ENCODE measurements at regions not wholly inside any gene's neighbourhood (a gene's known extent, or its start where the extent isn't known, plus 50 kb on each side); places are given as distances from the start of the nearest gene placed in this dataset.
"Not testable (repeated sequence)": the region's sequence is repeated elsewhere in the genome, so short reads cannot be mapped to it uniquely, and the experiment has no call there.

DNA sequence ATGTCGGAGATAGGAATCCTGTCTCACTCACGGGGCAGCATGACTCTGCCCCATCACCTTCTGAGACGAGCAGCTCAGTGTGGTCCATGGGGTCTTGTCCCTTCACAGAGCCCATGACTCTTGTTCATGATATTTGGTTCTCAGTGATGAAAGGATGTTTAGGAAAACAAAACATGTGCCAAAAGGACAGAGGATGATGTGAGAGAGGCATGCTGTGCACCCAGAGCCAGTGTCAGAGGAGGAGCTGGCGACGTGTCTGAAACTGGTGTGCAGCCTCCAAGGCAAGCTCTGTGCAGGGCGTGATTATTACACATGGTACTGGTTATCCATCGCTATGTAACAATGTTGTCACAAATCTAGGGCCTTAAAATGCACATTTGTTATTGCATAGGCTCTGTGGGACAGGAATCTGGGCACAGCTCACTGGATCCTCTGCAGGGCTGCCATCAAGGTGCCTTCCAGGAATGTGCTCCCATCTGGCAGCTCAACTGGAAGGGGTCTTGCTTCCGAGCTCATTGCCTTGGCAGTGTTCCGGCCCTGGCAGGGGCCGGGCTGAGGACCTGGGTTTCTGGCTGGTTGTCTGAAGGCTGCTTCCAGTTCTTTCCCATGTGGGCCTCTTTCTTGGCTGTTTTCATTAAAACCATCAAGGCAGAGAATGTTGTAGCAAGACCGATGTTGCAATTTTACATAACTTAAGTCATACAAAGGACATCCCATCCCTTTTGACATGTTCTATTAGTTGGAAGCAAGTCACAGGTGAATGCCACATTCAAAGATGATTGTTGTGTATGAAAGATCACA, 175.4 kb downstream of the ERMARD start:
- DNase-seq (ENCODE audit: low read depth): no peak

DNA sequence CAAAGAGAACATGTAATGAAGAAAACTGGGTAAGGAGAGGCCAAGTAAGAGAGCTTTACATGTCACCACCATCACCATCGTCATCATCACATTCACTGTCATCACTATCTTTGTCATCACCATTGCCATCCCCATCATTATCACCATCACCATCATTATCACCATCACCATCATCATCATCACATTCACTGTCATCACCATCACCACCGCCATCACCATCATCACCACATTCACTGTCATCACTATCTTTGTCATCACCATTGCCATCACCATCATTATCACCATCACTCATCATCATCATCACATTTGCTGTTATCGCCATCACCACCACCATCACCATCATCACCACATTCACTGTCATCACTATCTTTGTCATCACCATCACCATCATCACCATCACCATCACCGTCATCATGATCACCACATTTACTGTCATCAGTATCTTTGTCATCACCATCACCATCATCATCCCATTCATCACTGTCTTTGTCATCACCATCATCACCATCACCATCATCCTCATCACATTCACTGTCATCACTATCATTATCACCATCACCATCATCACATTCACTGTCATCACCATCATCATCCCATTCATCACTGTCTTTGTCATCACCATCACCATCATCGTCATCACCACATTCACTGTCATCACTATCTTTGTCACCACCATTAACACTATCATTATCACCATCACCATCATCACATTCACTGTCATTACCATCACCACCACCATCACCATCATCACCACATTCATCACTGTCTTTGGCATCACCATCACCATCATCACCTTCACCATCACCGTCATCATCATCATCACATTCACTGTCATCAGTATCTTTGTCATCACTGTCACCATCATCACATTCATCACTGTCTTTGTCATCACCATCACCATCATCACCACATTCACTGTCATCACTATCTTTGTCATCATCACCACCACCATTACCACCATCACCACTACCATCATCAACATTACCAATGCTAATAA, 172.3 kb downstream of the ERMARD start:
- no peak for DNase-seq (ENCODE audit: low read depth)

DNA sequence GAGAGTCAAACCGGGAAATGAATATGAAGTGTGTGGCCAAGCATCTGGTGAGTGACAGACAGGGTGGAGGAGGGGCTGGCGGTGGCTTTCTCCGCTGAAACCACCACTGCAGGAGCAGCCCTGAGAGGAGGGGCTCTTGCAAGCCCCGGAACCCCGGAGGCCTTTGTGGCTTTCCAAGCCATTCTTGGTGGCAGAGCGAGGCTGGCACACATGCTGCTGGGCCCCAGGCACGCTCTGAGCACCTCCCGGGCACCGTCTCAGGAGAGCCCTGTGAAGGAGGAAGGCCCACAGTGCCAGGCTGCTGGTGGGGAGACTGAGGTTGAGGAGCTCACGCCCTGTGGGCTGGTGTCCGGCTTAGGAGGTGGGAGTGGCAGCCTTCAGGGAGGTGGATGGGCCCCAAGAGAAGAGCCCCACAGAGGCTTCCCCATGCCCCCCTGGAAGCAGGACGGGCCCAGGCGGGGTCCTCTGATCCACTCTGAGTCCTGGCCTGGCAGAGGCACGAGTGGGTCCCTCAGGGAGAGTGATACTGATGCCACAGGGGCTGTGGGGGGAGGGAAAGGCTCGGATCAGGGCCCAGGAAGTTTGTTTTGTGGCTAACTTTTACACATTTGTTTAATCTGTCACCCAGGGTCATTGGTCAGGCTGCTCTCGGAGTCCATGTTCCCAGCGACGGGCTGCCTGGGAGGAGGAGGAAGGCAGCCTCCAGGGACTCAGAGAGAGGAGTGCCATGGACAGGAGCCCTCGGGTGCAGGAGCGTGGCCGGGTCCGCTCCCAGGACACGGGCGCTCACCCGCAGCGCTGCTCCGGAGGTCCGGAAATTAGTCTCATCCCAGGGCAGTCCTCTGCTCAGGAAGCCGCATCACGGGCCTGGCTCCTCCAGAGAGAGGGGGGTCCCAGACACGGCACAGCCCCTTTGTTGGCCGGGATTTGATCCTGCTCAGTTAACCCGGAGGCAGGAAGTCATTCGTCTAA, 170.7 kb downstream of the ERMARD start:
- peak; percentile 60 for DNase-seq (ENCODE audit: low read depth)

DNA sequence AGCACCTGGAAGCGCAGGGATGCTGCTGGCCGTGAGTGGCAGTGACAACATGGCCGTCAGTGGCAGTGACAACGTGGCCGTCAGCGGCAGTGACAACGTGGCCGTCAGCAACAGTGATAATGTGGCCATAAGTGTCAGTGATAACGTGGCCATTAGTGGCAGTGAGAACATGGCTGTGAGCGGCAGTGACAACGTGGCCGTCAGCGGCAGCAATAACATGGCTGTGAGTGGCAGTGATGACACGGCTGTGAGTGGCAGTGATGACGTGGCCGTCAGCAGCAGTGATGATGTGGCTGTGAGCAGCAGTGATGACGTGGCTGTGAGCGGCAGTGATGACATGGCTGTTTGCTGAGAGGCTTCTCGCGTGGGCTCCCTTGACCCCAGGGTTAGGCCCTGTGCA, 169.8 kb downstream of the ERMARD start:
- DNase-seq (ENCODE audit: low read depth): no peak

DNA sequence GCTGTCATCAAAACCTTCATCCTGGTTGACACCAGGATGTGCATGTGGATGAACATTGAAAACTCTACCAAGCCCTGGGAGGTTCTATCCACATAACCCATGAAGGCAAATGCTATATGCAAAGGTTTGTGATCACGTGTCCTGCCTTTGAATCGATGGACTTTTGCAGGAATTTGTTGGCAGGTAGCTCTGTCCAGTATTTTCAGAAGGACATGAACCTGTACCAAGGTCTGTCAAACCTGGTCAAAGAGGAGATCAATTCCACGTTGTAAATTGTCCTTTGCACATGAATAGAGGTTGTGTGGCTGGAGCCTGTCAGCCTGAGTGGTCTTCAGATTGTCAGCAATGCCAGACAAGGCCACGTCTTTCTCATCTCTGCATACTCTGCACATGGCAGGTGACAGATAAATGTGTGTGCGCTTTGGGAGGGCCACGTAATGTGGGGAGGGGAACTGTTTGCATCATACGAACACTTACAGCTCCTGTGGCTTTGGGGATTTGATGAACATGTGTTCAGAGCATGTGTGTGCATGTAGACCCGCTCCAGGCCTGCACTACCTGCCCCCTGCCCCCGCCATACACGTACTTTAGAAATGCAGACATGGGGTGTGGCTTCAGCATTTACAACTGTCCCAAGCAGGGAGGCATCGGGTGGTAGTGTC, 169.1 kb downstream of the ERMARD start:
- no peak for DNase-seq (ENCODE audit: low read depth)

DNA sequence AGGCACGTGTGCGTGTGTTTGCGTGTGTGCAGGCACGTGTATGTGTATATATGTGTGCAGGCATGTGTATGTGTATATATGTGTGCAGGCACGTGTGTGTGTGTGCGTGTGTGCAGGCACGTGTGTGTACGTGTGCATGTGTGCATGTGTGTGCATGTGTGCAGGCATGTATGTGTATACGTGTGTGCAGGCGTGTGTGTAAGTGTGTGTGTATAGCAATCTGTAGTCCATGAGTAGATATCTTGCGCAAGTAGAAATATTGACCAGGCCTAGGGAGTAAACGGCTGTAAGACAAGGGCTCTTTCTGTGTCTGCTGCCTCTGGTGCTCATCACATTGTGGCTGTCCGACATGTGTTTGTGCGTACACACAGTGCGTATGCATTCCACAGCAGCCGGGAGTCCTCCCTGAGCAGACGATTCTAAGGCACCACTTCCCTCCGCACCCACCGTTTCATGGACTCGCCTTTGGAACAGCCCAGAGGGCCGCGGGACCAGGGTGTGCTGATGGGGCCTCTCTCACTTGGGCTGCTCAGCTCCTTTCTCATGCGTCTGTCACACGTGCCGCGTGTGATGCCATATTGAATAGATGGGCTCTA, 167.6 kb downstream of the ERMARD start:
- no peak for DNase-seq (ENCODE audit: low read depth)

DNA sequence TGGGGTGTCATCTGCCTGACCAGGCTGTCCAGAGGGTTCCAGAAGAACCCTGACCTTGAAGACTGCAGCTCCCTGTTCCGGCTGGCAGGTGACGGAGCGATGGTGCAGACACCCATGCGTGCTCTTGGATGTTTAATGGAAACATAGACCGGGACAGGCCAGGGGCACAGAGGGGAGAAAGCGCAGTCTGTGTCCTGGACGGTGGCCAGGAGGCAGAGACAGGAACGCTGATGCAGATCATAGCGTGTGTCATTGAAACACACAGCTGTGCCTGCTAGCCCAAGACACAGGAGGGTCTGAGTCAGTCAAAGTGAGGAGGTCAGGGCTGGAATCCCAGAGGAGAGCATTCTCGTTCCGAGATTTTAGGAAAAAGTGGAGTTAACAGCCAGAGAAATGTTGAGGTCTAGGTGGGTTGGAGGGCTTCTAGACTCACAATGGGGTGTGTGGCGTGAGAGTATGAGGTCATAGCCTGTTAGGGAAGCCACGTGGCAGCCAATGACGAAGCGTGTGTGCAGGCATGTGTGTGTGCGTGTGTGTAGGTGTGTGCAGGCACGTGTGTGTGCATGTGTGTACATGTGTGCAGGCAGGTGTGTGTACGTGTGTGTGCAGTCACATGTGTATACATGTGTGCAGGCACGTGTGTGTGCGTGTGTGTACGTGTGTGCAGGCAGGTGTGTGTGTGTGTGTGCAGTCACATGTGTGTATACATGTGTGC, 167.0 kb downstream of the ERMARD start:
- DNase-seq (ENCODE audit: low read depth): no peak

- no peak for DNase-seq (ENCODE audit: low read depth)
Observed at GRCh38 chr6:169917153-169917552, 165.7 kb downstream of the ERMARD start.

- no peak for DNase-seq (ENCODE audit: low read depth)
Observed at GRCh38 chr6:169915769-169916550, 164.5 kb downstream of the ERMARD start.

- DNase-seq (ENCODE audit: low read depth): not testable (repeated sequence)
Observed at GRCh38 chr6:169913745-169914144, 162.3 kb downstream of the ERMARD start.

DNA sequence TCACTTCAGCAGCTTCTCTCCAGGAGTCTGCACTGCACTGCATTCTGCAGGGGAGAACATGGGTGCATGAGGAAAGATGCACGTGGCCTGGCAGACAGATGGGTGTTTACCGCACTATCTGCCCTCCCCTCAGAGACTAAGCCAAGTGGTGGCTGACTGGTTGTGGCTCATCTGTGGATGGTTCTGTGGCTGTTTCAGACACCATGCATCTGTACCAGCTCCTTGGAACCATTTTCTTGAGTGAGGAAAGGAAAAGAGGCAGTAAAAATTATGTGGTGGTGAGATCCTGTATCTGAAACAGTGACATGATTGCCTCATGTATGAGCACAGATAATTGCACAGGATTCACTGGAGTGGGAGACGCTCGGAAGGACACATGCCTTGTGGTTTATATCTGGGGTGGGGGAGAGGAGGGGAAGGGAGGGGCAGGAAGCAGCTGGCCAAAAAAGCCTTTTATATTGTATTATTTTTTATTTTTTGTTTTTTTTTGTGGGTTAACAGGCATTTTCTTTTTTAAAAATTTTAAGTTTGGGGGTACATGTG, 161.7 kb downstream of the ERMARD start:
- no peak for DNase-seq (ENCODE audit: low read depth)

DNA sequence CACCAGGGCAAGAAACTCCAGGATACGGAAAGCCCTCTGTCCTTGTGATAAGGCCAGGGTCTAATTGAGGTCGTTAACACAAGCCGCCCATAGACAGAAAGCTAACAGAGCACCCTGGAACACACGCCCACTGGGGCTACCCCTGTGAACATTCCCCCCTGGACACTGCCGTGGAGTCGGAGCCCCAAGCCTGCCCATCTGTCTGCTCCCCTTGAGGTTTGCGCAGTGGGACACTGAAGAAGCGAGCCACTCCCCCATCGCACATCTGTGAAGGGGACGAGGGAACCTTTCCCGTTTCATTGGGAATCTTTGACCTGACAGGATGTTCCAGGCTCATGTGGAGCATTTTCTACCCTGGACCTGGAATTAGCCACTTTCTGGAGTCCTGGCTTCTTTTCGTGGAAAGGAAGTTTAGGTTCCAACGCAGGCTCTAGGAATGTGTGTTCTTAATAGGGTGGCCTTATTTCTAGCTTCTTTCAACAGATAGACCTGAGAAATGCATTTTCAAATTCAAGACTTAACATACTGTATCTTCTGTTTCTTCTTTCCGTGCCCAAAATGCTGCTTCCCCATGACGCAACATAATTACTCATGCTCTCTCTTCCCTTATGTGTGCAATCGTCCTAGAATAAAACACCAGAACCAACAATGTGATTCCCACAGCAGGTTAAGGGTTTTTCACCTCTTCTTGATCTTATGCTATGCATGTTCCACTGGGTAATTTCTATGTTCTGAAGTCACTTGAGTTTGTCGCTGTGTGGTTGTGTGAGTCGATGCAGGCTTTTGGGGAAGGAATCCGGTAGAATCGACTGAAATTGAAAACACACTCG, 161.1 kb downstream of the ERMARD start:
- no peak for DNase-seq (ENCODE audit: low read depth)

GRCh38 chr6:169911264-169912263, 160.1 kb downstream of the ERMARD start:
- no peak for DNase-seq (ENCODE audit: low read depth)

GRCh38 chr6:169909113-169909512, 157.7 kb downstream of the ERMARD start:
- DNase-seq (ENCODE audit: low read depth): no peak

GRCh38 chr6:169908403-169908933, 157.0 kb downstream of the ERMARD start:
- no peak for DNase-seq (ENCODE audit: low read depth)

DNA sequence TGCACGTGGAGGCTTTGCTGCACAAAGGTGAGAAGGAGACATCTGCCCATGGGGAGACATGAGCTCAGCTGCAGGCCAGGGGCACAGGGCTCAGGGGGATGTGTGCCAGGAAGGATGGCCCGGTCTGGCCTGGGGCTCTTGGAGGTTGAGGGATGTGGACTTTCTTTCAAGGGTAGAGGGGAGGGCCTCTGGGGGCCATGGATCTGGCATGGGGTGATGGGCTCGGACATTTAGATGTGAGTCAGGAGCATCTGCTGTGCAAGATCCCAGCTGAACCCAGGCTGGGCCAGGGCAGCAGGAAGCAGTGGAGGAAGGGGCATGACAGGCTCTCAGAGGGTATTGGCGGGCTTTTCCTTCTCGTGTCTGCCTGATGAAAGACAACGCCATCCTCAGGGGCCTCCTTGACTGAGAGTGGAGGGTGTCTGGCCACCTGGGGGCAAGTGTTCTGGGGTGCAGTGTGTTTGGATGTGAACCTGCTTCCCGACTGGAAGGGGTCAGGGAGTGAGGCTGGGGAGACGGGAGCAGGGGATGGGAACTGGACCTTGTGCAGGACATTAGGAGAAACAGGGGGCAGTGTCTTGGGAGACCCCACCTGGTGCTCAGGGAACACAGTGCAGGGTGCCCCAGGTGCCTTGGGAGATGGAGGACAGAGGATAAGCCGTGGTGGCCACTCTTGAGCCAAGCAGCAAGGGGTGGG, 156.1 kb downstream of the ERMARD start:
- no peak for DNase-seq (ENCODE audit: low read depth)
